GM23338 (cell line): ENCODE measurements at regions not wholly inside any gene's neighbourhood (a gene's known extent, or its start where the extent isn't known, plus 50 kb on each side); places are given as distances from the start of the nearest gene placed in this dataset.
A peak's percentile ranks its signal among the peaks of the same experiment; 100 is the strongest.

Experiments
- ATAC-seq: fragments of 200-7000 bp; cut with Tn5 transposase; 3 replicates; pipeline ENCODE4 v1.9.1; 2020
- DNase-seq: peaks from one replicate; pipeline ENCODE4 v3.0.0-alpha.2; 2015; ENCODE audit warnings: low spot score
- H2AFZ ChIP-seq: fragments of 200-600 bp; sonication (generic); 2 replicates; pipeline ENCODE4 v1.8.0; 2016; ENCODE audit warnings: antibody characterized with exemption, mild to moderate bottlenecking, moderate library complexity
- H3F3A ChIP-seq: fragments of 200-600 bp; sonication (generic); replicated peaks from 2 replicates; pipeline ENCODE4 v1.8.0; 2017; ENCODE audit warnings: antibody characterized with exemption, mixed run types, low read depth
- H3K27ac ChIP-seq: fragments of 200-600 bp; sonication (generic); 2 replicates; pipeline ENCODE4 v1.6.1; 2016; ENCODE audit warnings: low read depth
- H3K27me3 ChIP-seq: fragments of 200-600 bp; sonication (generic); 2 replicates; pipeline ENCODE4 v1.8.0; 2016; ENCODE audit warnings: mild to moderate bottlenecking, mixed run types, moderate library complexity; ENCODE audit not compliant: insufficient read depth
- H3K36me3 ChIP-seq: fragments of 200-600 bp; sonication (generic); 2 replicates; pipeline ENCODE4 v1.8.0; 2016; ENCODE audit warnings: mild to moderate bottlenecking; ENCODE audit not compliant: insufficient read depth
- H3K4me1 ChIP-seq: fragments of 200-600 bp; sonication (generic); 2 replicates; pipeline ENCODE4 v1.8.0; 2016; ENCODE audit warnings: mild to moderate bottlenecking, moderate library complexity; ENCODE audit not compliant: insufficient read depth
- H3K4me2 ChIP-seq: fragments of 200-600 bp; sonication (generic); 2 replicates; pipeline ENCODE4 v1.7.1; 2017; ENCODE audit warnings: mixed run types
- H3K4me3 ChIP-seq: fragments of 200-600 bp; sonication (generic); 2 replicates; pipeline ENCODE4 v1.6.1; 2016; ENCODE audit warnings: mixed run types
- H3K79me2 ChIP-seq: fragments of 200-600 bp; sonication (generic); replicated peaks from 2 replicates; pipeline ENCODE4 v1.8.0; 2017; ENCODE audit warnings: mild to moderate bottlenecking; ENCODE audit not compliant: insufficient read depth
- H3K9me2 ChIP-seq: fragments of 200-600 bp; sonication (generic); 2 replicates; pipeline ENCODE4 v1.8.0; 2017; ENCODE audit not compliant: insufficient read depth
- H4K20me1 ChIP-seq: fragments of 200-600 bp; sonication (generic); replicated peaks from 2 replicates; pipeline ENCODE4 v1.8.0; 2017; ENCODE audit warnings: mild to moderate bottlenecking; ENCODE audit not compliant: insufficient read depth
- H3K27ac Mint-ChIP-seq: 2 replicates; pipeline ENCODE4 v1.8.0; 2020; ENCODE audit warnings: inconsistent platforms, mild to moderate bottlenecking, moderate library complexity, mixed read lengths
- H3K27me3 Mint-ChIP-seq: 3 replicates; pipeline ENCODE4 v1.8.0; 2022; ENCODE audit warnings: low read depth, mild to moderate bottlenecking, moderate library complexity, mixed read lengths, inconsistent platforms; ENCODE audit not compliant: insufficient read depth, poor library complexity
- H3K36me3 Mint-ChIP-seq: 3 replicates; pipeline ENCODE4 v1.8.0; 2021; ENCODE audit warnings: low read depth, mild to moderate bottlenecking, inconsistent platforms, moderate library complexity, mixed read lengths
- H3K4me1 Mint-ChIP-seq: 3 replicates; pipeline ENCODE4 v1.8.0; 2020; ENCODE audit warnings: mild to moderate bottlenecking, inconsistent platforms, mixed read lengths
- H3K4me3 Mint-ChIP-seq: 3 replicates; pipeline ENCODE4 v1.8.0; 2021; ENCODE audit warnings: moderate library complexity, mild to moderate bottlenecking, inconsistent platforms, mixed read lengths
- H3K9me3 Mint-ChIP-seq: 3 replicates; pipeline ENCODE4 v1.8.0; 2020; ENCODE audit warnings: moderate library complexity, mild to moderate bottlenecking, inconsistent platforms, mixed read lengths
- CTCF ChIP-seq, 2 experiments: fragments of 200-600 bp in 1 of 2; sonication (generic) in 1 of 2; conservative IDR thresholded peaks; 2 replicates each; pipeline versions ENCODE4 v1.5.1 to v1.6.1; 2016 to 2017; ENCODE audit warnings: antibody characterized with exemption in 2 of 2, low read depth in 2 of 2, mild to moderate bottlenecking in 2 of 2, moderate library complexity in 1 of 2
- ETS1 ChIP-seq: IDR thresholded peaks from 2 replicates; pipeline ENCODE4 v1.6.1; 2016; ENCODE audit warnings: antibody characterized with exemption
- EZH2phosphoT487 ChIP-seq: fragments of 200-600 bp; sonication (generic); IDR thresholded peaks from one replicate; pipeline ENCODE4 v1.8.1; 2018; ENCODE audit warnings: antibody characterized with exemption; ENCODE audit not compliant: unreplicated experiment
- POLR2AphosphoS5 ChIP-seq: IDR thresholded peaks from 2 replicates; pipeline ENCODE4 v1.6.1; 2016; ENCODE audit warnings: antibody characterized with exemption, low read depth
- REST ChIP-seq: IDR thresholded peaks from one replicate; pipeline ENCODE4 v1.6.1; 2018; ENCODE audit warnings: antibody characterized with exemption; ENCODE audit not compliant: unreplicated experiment
- ZNF114 ChIP-seq: fragments of 250-450 bp; sonication (Bioruptor Pico); IDR thresholded peaks from 2 replicates; pipeline ENCODE4 v1.5.0; 2020; ENCODE audit warnings: mild to moderate bottlenecking, moderate library complexity
- ZNF331 ChIP-seq: fragments of 250-450 bp; sonication (Bioruptor Pico); IDR thresholded peaks from 2 replicates; pipeline ENCODE4 v1.5.0; 2020; ENCODE audit warnings: low read depth, mild to moderate bottlenecking, moderate library complexity
- ZNF462 ChIP-seq: fragments of 250-450 bp; sonication (Bioruptor Pico); IDR thresholded peaks from 2 replicates; pipeline ENCODE4 v1.5.0; 2020; ENCODE audit warnings: mild to moderate bottlenecking, moderate library complexity

GRCh38 chr6:44527583-44528369 is 140.3 kb downstream of the CDC5L start:
- no peak for ATAC-seq
- H3K4me2 ChIP-seq: no peak overlapping the region
- H3K27me3 ChIP-seq: no peaks in the 10 kb centered on the region
- peaks cover 14% of the 10 kb centered on the region for H3K4me1 Mint-ChIP-seq
- H4K20me1 ChIP-seq: no peaks in the 10 kb centered on the region
- no peak overlapping the region for H3K27ac ChIP-seq
- no peak for TF ChIP-seq ETS1
- H3K36me3 ChIP-seq: no peaks in the 10 kb centered on the region
- H3K4me3 Mint-ChIP-seq: no peak overlapping the region
- no peak overlapping the region for H3K4me3 ChIP-seq
- H3F3A ChIP-seq: no peaks in the 10 kb centered on the region
- no peaks in the 10 kb centered on the region for H3K4me1 ChIP-seq
- no peaks in the 10 kb centered on the region; the same call in 2 of the 3 replicates for H3K36me3 Mint-ChIP-seq
- peak overlapping the region; percentile 59; the same call in 1 of the 2 replicates for H2AFZ ChIP-seq
- DNase-seq: no peak
- no peaks in the 10 kb centered on the region for H3K79me2 ChIP-seq
- peaks cover 6% of the 10 kb centered on the region; the same call in 1 of the 2 replicates for H3K9me2 ChIP-seq
- H3K27ac Mint-ChIP-seq: no peak overlapping the region
- H3K9me3 Mint-ChIP-seq: peaks cover 7% of the 10 kb centered on the region; the same call in 2 of the 3 replicates
- H3K27me3 Mint-ChIP-seq: peaks cover 10% of the 10 kb centered on the region

GRCh38 chr6:44528370-44528644 is 140.8 kb downstream of the CDC5L start:
- Mint-ChIP-seq H3K9me3 (peaks cover 7% of the 10 kb centered on the region; the same call in 2 of the 3 replicates), H3K4me1 (peaks cover 14% of the 10 kb centered on the region), H3K27me3 (peaks cover 10% of the 10 kb centered on the region), H3K27ac (no peak overlapping the region), H3K4me3 (no peak overlapping the region), H3K36me3 (no peaks in the 10 kb centered on the region; the same call in 2 of the 3 replicates)
- no peak overlapping the region for H3K4me3 ChIP-seq
- H3K4me1 ChIP-seq: no peaks in the 10 kb centered on the region
- H2AFZ ChIP-seq: no peak overlapping the region
- peaks cover 6% of the 10 kb centered on the region; the same call in 1 of the 2 replicates for H3K9me2 ChIP-seq
- no peaks in the 10 kb centered on the region for H3F3A ChIP-seq
- H3K27me3 ChIP-seq: no peaks in the 10 kb centered on the region
- no peak overlapping the region for H3K27ac ChIP-seq
- H3K4me2 ChIP-seq: no peak overlapping the region
- ATAC-seq (no peak), DNase-seq (no peak)
- no peaks in the 10 kb centered on the region for H3K79me2 ChIP-seq
- H3K36me3 ChIP-seq: no peaks in the 10 kb centered on the region
- no peaks in the 10 kb centered on the region for H4K20me1 ChIP-seq
- TF ChIP-seq CTCF (conservative IDR thresholded peaks at IDR 0.05; ENCODE audit: low read depth in 2 of 2) (no peak), ZNF462 (CRISPR knock-in tag) (no peak), EZH2phosphoT487 (no peak), POLR2AphosphoS5 (no peak), ZNF331 (CRISPR knock-in tag) (no peak), REST (no peak), ZNF114 (no peak)
